T follicular helper cell (primary cell): ENCODE measurements at regions not wholly inside any gene's neighbourhood (a gene's known extent, or its start where the extent isn't known, plus 50 kb on each side); places are given as distances from the start of the nearest gene placed in this dataset.

Experiments used
- DNase-seq: peaks from one replicate; pipeline ENCODE4 v3.0.0-alpha.2; 2020; ENCODE audit warnings: low read depth

GRCh38 chr1:172952516-172952915 lies 98.2 kb downstream of the TNFSF18 start:
- no peak for DNase-seq

- DNase-seq: no peak
Measured at GRCh38 chr1:172954476-172955150, 96.1 kb downstream of the TNFSF18 start.

- no peak for DNase-seq
Measured at GRCh38 chr1:172955161-172955815, 95.5 kb downstream of the TNFSF18 start.

GRCh38 chr1:172956871-172957270 lies 93.9 kb downstream of the TNFSF18 start:
- no peak for DNase-seq

- DNase-seq: no peak
Measured at GRCh38 chr1:172957491-172957890, 93.2 kb downstream of the TNFSF18 start.

- no peak for DNase-seq
Measured at GRCh38 chr1:172959571-172959970, 91.2 kb downstream of the TNFSF18 start.

GRCh38 chr1:172960019-172960418 lies 90.7 kb downstream of the TNFSF18 start:
- DNase-seq: no peak

- no peak for DNase-seq
Measured at GRCh38 chr1:172960454-172961208, 90.1 kb downstream of the TNFSF18 start.

- no peak for DNase-seq
Measured at GRCh38 chr1:172964864-172965263, 85.9 kb downstream of the TNFSF18 start.

GRCh38 chr1:172966844-172967540 lies 83.7 kb downstream of the TNFSF18 start:
- DNase-seq: no peak

- DNase-seq: no peak
Measured at GRCh38 chr1:172967936-172968335, 82.8 kb downstream of the TNFSF18 start.

GRCh38 chr1:172969611-172970010 lies 81.1 kb downstream of the TNFSF18 start:
- no peak for DNase-seq

GRCh38 chr1:172970186-172970585 lies 80.6 kb downstream of the TNFSF18 start:
- DNase-seq: no peak

- no peak for DNase-seq
Measured at GRCh38 chr1:172971241-172971640, 79.5 kb downstream of the TNFSF18 start.

- no peak for DNase-seq
Measured at GRCh38 chr1:172972258-172972657, 78.5 kb downstream of the TNFSF18 start.

- DNase-seq: no peak
Measured at GRCh38 chr1:172973424-172973823, 77.3 kb downstream of the TNFSF18 start.

- DNase-seq: no peak
Measured at GRCh38 chr1:172976222-172977041, 74.3 kb downstream of the TNFSF18 start.

GRCh38 chr1:172977296-172978017 lies 73.3 kb downstream of the TNFSF18 start:
- DNase-seq: no peak

- no peak for DNase-seq
Measured at GRCh38 chr1:172978595-172978994, 72.1 kb downstream of the TNFSF18 start.

GRCh38 chr1:172979828-172980227 lies 70.9 kb downstream of the TNFSF18 start:
- no peak for DNase-seq

- DNase-seq: no peak
Measured at GRCh38 chr1:172980456-172980855, 70.3 kb downstream of the TNFSF18 start.
